GM12872 (cell line): ENCODE measurements at regions not wholly inside any gene's neighbourhood (a gene's known extent, or its start where the extent isn't known, plus 50 kb on each side); places are given as distances from the start of the nearest gene placed in this dataset.

ENCODE experiments used
- TF ChIP-seq, protein P1 (sequence below): IDR thresholded peaks from 3 replicates; pipeline ENCODE4 v1.5.1; 2011; ENCODE audit warnings: low read depth, mild to moderate bottlenecking, low read length, moderate library complexity; ENCODE audit not compliant: insufficient read depth

DNA sequence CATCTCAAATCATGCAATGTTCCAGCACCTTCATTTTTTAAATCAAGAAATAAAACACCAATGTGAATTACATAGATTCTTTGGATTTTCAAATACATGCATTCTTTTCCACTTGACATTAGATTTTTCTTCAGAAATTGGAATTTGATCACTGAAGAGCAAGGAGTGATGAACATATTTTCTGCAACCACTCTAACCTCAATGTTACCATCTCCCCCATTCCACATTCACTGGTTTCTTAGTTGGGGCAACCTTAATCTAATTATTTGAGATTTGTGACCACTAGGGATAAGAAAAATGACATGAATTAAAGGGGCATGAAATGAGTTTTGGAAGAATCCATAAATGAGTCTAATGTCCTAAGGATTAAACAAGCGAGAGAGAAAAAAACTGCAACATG is 168.7 kb upstream of the NR5A2 start:
- TF ChIP-seq, protein P1, sequence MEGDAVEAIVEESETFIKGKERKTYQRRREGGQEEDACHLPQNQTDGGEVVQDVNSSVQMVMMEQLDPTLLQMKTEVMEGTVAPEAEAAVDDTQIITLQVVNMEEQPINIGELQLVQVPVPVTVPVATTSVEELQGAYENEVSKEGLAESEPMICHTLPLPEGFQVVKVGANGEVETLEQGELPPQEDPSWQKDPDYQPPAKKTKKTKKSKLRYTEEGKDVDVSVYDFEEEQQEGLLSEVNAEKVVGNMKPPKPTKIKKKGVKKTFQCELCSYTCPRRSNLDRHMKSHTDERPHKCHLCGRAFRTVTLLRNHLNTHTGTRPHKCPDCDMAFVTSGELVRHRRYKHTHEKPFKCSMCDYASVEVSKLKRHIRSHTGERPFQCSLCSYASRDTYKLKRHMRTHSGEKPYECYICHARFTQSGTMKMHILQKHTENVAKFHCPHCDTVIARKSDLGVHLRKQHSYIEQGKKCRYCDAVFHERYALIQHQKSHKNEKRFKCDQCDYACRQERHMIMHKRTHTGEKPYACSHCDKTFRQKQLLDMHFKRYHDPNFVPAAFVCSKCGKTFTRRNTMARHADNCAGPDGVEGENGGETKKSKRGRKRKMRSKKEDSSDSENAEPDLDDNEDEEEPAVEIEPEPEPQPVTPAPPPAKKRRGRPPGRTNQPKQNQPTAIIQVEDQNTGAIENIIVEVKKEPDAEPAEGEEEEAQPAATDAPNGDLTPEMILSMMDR = no peak

DNA sequence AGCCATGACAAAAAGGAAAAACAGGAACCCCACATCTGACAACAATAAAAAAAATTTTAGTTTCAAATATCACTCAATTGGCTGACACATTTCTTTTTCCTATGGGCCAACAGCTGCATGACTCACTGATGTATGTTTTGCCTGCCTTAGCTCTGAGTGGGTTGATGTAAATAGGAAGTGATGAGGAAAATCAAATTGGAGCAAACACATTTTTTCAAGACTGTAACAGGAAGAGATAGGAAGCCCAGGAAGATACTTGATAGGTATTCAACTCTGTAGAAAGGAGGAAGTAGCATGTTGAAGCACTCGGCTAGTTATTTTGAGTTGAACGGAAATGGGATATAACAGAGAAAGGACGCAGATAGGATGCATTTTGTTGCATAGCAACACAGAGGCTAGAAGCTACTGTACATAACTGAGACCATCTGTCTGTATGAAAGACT is 168.0 kb upstream of the NR5A2 start:
- TF ChIP-seq, protein P1 = no peak

DNA sequence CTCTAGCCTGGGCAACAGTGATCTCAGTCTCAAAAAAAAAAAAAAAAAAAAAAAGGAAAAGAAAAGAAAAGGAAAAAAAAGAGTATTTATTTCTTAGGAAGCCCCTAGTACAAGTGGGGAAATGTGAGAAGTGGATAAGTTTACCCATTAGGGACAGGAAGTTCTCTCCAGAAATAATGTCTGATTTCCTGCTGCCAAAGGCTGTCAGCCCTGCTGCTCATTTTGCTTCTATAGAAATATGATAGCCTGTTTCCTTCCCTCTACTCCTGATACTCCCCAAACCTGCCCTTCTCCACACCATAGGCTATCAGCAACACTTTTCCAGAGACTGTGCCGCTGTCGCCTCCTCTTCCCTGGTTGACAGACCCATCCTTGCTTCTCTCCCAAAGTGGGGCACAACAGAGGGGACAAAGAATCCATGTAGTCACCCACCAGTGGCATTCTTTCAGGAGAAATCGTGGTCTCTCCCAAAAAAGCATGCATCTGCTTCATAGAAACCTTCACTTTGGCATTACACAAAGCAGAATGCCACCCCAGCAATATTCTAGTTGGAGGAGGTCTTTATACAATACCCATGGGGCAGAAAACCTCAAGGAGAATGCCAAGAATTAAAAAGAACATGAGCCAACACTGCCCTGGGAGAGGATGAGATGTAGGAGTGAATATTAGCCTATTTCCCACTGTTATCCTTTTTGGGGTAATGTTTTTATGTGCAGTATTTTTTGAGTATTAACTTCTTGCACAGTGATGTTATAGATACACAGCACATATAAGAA is 166.3 kb upstream of the NR5A2 start:
- TF ChIP-seq, protein P1 = no peak

DNA sequence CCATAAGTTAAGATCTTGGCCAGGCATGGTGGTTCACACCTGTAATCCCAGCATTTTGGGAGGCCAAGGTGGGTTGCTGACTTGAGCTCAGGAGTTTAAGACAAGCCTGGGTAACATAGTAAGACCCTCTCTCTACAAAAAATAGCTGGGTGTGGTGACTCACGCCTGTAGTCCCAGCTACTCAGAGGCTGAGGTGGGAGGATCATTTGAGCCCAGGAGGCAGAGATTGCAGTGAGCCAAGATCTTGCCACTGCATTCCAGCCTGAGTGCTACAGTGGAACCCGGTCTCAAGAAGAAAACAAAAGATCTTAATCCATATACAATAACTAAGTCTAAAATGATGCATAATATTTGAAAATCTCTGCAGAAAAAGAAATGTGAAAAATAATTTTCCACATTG is 165.5 kb upstream of the NR5A2 start:
- TF ChIP-seq, protein P1 = no peak

DNA sequence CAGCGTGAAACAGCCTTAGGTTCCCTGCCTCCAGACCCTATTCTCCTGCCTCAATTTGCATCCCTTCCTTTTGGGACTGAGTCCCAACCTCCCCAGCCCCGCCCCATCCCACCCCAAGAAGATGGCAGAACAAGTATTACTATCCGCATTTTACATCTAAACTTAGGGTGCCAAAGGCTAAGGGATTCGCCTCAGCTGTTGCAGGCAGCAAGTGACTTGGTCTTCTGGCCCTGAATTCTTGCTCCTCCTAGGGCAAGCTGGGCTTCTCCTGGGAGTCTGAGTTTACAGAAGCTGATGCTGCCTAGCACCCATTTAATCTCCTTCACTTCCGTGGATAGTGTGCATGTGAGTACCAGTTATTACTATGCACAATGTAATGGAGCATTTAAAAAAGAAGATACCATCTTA is 161.3 kb upstream of the NR5A2 start:
- TF ChIP-seq, protein P1 = no peak

DNA sequence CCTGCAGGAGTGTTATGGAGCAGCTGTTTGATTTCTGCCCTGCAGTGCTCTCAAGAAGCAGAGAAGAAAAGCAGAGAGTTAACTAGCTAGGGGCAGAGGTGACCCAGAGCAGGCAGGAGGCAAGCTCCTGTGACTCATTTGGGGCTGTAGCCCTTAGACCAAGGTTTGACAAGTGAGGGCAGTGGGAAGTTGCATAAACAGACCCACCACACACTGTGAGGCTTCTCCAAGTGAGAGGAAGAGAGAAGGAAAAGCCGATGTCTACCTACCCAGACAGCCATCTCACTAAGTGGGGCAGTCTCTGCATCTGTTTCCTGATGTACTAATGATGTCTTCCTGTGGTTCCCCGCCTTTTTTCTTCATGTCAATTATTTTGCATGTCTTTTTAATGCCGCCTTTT is 159.9 kb upstream of the NR5A2 start:
- TF ChIP-seq, protein P1 = no peak

DNA sequence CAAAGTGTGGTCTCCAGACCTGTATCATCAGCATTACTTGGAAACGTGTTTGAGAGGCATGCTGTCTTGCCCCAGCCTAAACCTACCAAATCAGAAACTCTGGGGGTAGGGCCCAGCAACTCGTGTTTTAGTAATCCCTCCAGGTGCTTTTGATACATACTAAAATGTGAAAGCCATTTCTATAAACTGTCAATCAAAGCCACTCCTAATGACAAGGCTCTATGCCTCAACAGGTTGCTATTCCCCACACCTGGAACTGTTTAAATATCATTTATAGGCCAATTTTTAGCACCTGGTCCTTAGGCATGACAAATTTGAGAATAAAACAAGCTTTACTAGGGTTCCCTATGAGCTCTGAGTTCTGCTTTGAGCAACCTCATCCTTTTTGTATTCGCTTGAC is 158.7 kb upstream of the NR5A2 start:
- TF ChIP-seq, protein P1 = no peak

DNA sequence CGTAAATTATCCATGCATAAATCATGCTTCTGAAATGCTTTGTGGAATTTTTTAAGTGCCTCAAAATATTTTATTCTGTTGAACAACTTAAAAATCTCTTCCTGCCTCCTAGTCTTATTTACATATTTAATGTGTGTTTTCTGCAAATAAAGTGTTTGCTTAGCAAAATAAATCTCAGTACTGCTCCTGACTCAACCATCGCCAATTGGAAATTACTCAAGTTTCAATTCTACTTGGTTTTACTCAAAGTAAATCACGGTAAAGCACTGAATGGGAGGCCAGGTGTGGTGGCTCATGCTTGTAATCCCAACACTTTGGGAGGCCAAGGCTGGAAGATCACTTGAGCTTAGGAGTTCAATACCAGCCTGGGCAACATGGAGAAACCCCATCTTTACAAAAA is 152.2 kb upstream of the NR5A2 start:
- TF ChIP-seq, protein P1 = no peak
